ENCODE measurements at regions not wholly inside any gene's neighbourhood (a gene's known extent, or its start where the extent isn't known, plus 50 kb on each side); places are given as distances from the start of the nearest gene placed in this dataset.

- Histone ChIP-seq H3K4me3 (no peak overlapping the region), H3K27me3 (peaks cover 0 to 52% of the 10 kb centered on the region in 2 donors), H3K9me3 (no peaks in the 10 kb centered on the region), H3K4me1 (no peaks in the 10 kb centered on the region), H3K27ac (no peak overlapping the region), H3K36me3 (no peaks in the 10 kb centered on the region)
- DNase-seq (no peak), ATAC-seq (no peak)
- TF ChIP-seq CTCF (IDR thresholded peaks at IDR 0.05): no peak
- intact Hi-C loops (cut with DNase I): no loop called here
Observed at GRCh38 chr17:34110315-34110714, 144.8 kb upstream of the CCL2 start.

DNA sequence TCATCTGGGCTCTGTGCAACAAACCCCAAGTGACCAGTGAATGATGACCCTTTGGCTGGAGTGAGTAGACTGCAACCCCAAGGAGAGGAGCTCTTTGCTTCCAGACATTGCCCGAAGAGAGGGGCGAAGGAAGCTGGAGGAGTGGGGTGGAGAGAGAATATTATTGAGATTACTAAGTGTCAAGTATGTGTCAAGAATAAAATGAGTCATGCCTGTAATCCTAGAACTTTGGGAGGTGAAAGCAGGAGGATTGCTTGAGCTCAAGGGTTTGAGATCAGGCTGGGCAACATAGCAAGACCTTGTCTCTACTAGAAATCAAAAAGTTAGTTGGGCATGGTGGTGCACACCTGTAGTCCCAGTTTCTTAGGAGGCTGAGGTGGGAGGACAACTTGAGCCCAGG lies 142.0 kb upstream of the CCL2 start:
- no peak overlapping the region for H3K4me3 ChIP-seq
- no peak for TF ChIP-seq CTCF (IDR thresholded peaks at IDR 0.05)
- H3K27me3 ChIP-seq: peaks cover 0 to 35% of the 10 kb centered on the region in 2 donors
- H3K27ac ChIP-seq: no peak overlapping the region
- no peak for ATAC-seq
- H3K4me1 ChIP-seq: no peaks in the 10 kb centered on the region
- H3K9me3 ChIP-seq: no peaks in the 10 kb centered on the region
- intact Hi-C loops (cut with DNase I): no loop called here
- DNase-seq: no peak
- no peaks in the 10 kb centered on the region for H3K36me3 ChIP-seq

DNA sequence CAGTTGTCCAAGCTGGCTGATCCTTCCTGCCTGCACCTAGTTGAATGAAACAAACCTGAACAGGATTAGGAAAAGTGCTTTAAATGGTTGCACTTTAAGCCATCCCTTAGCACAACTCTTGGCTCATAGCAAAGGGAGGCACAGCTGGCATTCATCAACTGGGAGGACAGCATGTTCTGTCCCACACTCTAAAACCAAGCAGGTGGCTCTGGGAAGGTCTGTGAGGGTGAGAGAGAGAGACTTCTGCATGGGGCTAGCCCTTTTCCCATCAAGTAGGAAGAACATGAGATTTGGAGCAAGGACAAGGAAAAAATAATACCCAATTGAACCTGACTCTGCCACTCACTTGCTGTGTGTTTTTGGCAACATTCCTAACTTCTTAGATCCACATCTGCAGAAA lies 140.9 kb upstream of the CCL2 start:
- no peak for TF ChIP-seq CTCF (IDR thresholded peaks at IDR 0.05)
- ATAC-seq (no peak), DNase-seq (no peak)
- H3K4me3 ChIP-seq: no peak overlapping the region
- no peaks in the 10 kb centered on the region for H3K4me1 ChIP-seq
- H3K36me3 ChIP-seq: no peaks in the 10 kb centered on the region
- intact Hi-C loops (cut with DNase I): no loop called here
- no peak overlapping the region for H3K27ac ChIP-seq
- H3K27me3 ChIP-seq: peaks cover 0 to 31% of the 10 kb centered on the region in 2 donors
- no peaks in the 10 kb centered on the region for H3K9me3 ChIP-seq

DNA sequence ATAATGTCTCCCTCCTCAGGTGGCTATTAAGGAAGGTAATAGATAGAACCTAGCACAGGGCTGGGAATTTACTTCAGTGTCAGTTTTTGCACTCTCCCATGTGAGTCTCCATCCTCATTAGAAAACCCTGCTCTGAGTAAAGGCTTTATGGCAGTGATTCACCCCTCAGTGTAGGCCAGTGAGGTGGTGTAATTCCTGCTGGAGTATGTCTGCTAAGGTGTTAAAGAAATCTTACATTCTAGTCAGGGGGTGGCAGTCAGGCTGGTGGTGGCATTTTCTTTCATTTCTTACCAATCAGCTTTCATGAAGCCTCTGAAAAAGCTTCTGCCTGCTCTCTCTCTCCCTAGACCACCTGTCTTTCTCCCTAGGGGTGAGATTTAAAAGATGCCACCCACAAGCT lies 138.8 kb upstream of the CCL2 start:
- ATAC-seq: no peak
- H3K4me1 ChIP-seq: no peaks in the 10 kb centered on the region
- no peak for DNase-seq
- intact Hi-C loops (cut with DNase I): no loop called here
- no peak overlapping the region for H3K27ac ChIP-seq
- H3K36me3 ChIP-seq: no peaks in the 10 kb centered on the region
- H3K4me3 ChIP-seq: no peak overlapping the region
- peaks cover 0 to 11% of the 10 kb centered on the region in 2 donors for H3K27me3 ChIP-seq
- no peak for TF ChIP-seq CTCF (IDR thresholded peaks at IDR 0.05)
- H3K9me3 ChIP-seq: no peaks in the 10 kb centered on the region

GRCh38 chr17:34117332-34117731 lies 137.8 kb upstream of the CCL2 start:
- intact Hi-C loops (cut with DNase I): no loop called here

More at GRCh38 chr17:34117332-34117731, 137.8 kb upstream of the CCL2 start:
- Histone ChIP-seq H3K4me1 (no peaks in the 10 kb centered on the region), H3K9me3 (no peaks in the 10 kb centered on the region), H3K36me3 (no peaks in the 10 kb centered on the region), H3K27me3 (peaks cover 0 to 16% of the 10 kb centered on the region in 2 donors), H3K4me3 (no peak overlapping the region), H3K27ac (no peak overlapping the region)
- TF ChIP-seq CTCF (IDR thresholded peaks at IDR 0.05): no peak
- DNase-seq (no peak), ATAC-seq (no peak)

Measured in left lung (tissue), 4 donors.